GM12873 (cell line): ENCODE measurements at regions not wholly inside any gene's neighbourhood (a gene's known extent, or its start where the extent isn't known, plus 50 kb on each side); places are given as distances from the start of the nearest gene placed in this dataset.

Source experiments
- CTCF ChIP-seq: IDR thresholded peaks from 2 replicates; pipeline ENCODE4 v1.5.1; 2012; ENCODE audit warnings: low read depth, mild to moderate bottlenecking, moderate library complexity, low read length, control low read depth; ENCODE audit not compliant: insufficient read depth; ENCODE audit errors: missing control alignments

GRCh38 chr18:67279988-67280387 lies 236.5 kb downstream of the DSEL start:
- TF ChIP-seq CTCF, result no peak

- TF ChIP-seq CTCF, result no peak
These were observed 237.5 kb downstream of the DSEL start for GRCh38 chr18:67278984-67279383.

- TF ChIP-seq CTCF, result no peak
These were observed 239.9 kb downstream of the DSEL start for GRCh38 chr18:67276638-67277037.

- no peak for TF ChIP-seq CTCF
These were observed 243.2 kb downstream of the DSEL start for GRCh38 chr18:67273288-67273687.

GRCh38 chr18:67269206-67269605 lies 247.3 kb downstream of the DSEL start:
- TF ChIP-seq CTCF, result no peak

- no peak for TF ChIP-seq CTCF
These were observed 248.0 kb downstream of the DSEL start for GRCh38 chr18:67268530-67268929.

GRCh38 chr18:67266246-67267237 lies 250.0 kb downstream of the DSEL start:
- no peak for TF ChIP-seq CTCF
